Heart left ventricle (tissue), 16 donors: ENCODE measurements at regions not wholly inside any gene's neighbourhood (a gene's known extent, or its start where the extent isn't known, plus 50 kb on each side); places are given as distances from the start of the nearest gene placed in this dataset.

Experiments used
- ATAC-seq, 4 donors: fragments of 200-7000 bp; cut with Tn5 transposase; one replicate each; pipeline ENCODE4 v1.9.1; 2020 to 2022; ENCODE audit warnings: moderate library complexity in 4 of 4, mild to moderate bottlenecking in 3 of 4, moderate number of reproducible peaks in 1 of 4
- DNase-seq, 5 donors: peaks; one replicate each; pipeline ENCODE4 v3.0.0-alpha.2; 2020
- H3K27ac ChIP-seq, 12 donors: fragments of 200-600 bp; sonication (generic) in 4 of 12; one replicate each; pipeline versions ENCODE4 v1.5.0 to v1.8.0; 2016 to 2022; ENCODE audit warnings: mild to moderate bottlenecking in 2 of 12
- H3K27me3 ChIP-seq, 9 donors: fragments of 200-600 bp; sonication (generic) in 2 of 9; one replicate each; pipeline versions ENCODE4 v1.5.1 to v1.8.0; 2016 to 2022; ENCODE audit warnings: mild to moderate bottlenecking in 3 of 9
- H3K36me3 ChIP-seq, 9 donors: fragments of 200-600 bp; sonication (generic) in 2 of 9; one replicate each; pipeline versions ENCODE4 v1.5.0 to v1.8.0; 2018 to 2022; ENCODE audit warnings: mild to moderate bottlenecking in 2 of 9
- H3K4me1 ChIP-seq, 12 donors: fragments of 200-600 bp; sonication (generic) in 4 of 12; one replicate each; pipeline versions ENCODE4 v1.5.0 to v1.8.0; 2016 to 2022; ENCODE audit warnings: mild to moderate bottlenecking in 3 of 12
- H3K4me3 ChIP-seq, 12 donors: fragments of 200-600 bp; sonication (generic) in 4 of 12; one replicate each; pipeline versions ENCODE4 v1.5.0 to v1.8.0; 2017 to 2022; ENCODE audit warnings: mild to moderate bottlenecking in 9 of 12, moderate library complexity in 4 of 12
- H3K9me3 ChIP-seq, 12 donors: fragments of 200-600 bp; sonication (generic) in 4 of 12; one replicate each; pipeline versions ENCODE4 v1.5.0 to v1.8.0; 2016 to 2022; ENCODE audit warnings: mild to moderate bottlenecking in 1 of 12
- POLR2A ChIP-seq, 2 donors: fragments of 450-650 bp; IDR thresholded peaks; one replicate each; pipeline ENCODE4 v1.6.1; 2017; ENCODE audit warnings: antibody characterized with exemption in 2 of 2, mild to moderate bottlenecking in 2 of 2, moderate library complexity in 2 of 2
- WGBS, 4 donors: extraction: QIAGEN DNeasy Blood & Tissue Kit in 2 of 4; methylation state at CpG; one replicate each; pipeline versions ENCODE4 v1.1.5 to v1.1.7; 2013 to 2018; 5-methylcytosine and 5-hydroxymethylcytosine counted together
- intact Hi-C, 10 donors: fragments of 100-400 bp; cut with DNase I; formaldehyde crosslinking; loops; one replicate each; pipeline versions ENCODE4 v1.11.1 to v1.14.2; 2022
- TF ChIP-seq, protein P1 (sequence below), 12 donors: fragments of 200-600 bp; sonication (generic) in 4 of 12; IDR thresholded peaks; one replicate each; pipeline versions ENCODE4 v1.5.0 to v1.8.0; 2018 to 2022; ENCODE audit warnings: antibody characterized with exemption in 12 of 12, mild to moderate bottlenecking in 5 of 12
- donor health status: ischemic (EF 13 %, LVEDD 7.1; RV severe dilation, severe dysfunction).
- donor health status: healthy with polysubstance abuse.
- donor health status: DM: no; HTN: yes; CAD: no.
- donor health status: DM: no; HTN: no; CAD: no.
- donor health status: ischemic (EF 25% LVEDD 6.9; RV normal size, moderate dysfunction).
- donor health status: ischemic (EF 25% LVEDD 5.7; RV mildly dilated, moderate dysfunction).
- donor health status: healthy.
- donor health status: DM: yes; HTN: yes; CAD: no.
- donor health status: ischemic (EF 35%, LVEDD 5.7; RV mildly dilated, moderate dysfunction).
- donor health status: nonischemic (EF 11% LVEDD 7.7; RV severe dilation, severe dysfunction).
- donor health status: DM: yes; HTN: yes; CAD: no.
- donor health status: PGD.
- donor health status: ischemic (EF 29% LVEDD 5.4; RV normal size, mild dysfunction).
- donor health status: nonischemic (EF 23%, LVEDD 6.1; RV moderate dilation, normal function).

DNA sequence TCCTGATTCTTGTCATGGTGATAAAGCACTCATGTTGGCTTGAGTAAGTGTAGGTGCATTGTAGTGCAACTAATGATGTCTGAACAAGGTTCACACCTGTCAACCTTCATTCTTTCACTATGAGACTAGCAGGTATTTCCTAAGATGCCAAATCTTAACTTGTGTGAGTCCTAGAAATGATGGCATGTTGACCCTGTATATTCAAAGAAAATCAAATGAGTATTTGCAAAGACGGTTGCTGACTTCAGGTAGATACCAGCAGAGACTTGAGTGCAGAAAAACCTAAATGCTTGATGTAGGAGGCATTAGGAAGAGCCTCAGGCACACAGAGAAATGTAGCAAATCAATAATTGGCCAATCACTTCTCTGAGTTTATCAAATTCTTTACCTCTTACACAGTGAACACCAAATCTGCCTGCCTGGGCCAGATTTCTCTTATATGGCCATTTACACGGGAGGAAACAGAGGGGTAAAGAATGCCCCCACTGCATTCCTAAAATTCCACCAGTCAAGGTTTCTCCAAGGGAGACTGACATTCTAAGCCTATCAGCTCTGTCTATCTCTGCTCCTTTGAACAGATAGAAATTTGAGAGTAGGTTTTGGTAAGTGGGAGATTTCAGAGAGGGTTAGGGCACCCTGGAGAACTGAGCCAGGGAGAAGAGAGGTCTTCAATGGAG is 488.6 kb upstream of the WWC1 start:
- no peaks in the 10 kb centered on the region for H3K4me1 ChIP-seq
- H3K27ac ChIP-seq, result no peak overlapping the region
- H3K36me3 ChIP-seq, result no peaks in the 10 kb centered on the region
- no peaks in the 10 kb centered on the region for H3K9me3 ChIP-seq
- no peak for DNase-seq
- intact Hi-C loops, result no loop called here
- H3K4me3 ChIP-seq, result no peak overlapping the region
- ATAC-seq, result no peak
- TF ChIP-seq, protein P1, sequence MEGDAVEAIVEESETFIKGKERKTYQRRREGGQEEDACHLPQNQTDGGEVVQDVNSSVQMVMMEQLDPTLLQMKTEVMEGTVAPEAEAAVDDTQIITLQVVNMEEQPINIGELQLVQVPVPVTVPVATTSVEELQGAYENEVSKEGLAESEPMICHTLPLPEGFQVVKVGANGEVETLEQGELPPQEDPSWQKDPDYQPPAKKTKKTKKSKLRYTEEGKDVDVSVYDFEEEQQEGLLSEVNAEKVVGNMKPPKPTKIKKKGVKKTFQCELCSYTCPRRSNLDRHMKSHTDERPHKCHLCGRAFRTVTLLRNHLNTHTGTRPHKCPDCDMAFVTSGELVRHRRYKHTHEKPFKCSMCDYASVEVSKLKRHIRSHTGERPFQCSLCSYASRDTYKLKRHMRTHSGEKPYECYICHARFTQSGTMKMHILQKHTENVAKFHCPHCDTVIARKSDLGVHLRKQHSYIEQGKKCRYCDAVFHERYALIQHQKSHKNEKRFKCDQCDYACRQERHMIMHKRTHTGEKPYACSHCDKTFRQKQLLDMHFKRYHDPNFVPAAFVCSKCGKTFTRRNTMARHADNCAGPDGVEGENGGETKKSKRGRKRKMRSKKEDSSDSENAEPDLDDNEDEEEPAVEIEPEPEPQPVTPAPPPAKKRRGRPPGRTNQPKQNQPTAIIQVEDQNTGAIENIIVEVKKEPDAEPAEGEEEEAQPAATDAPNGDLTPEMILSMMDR (IDR thresholded peaks at IDR 0.05), result no peak
- no peak for TF ChIP-seq POLR2A (IDR thresholded peaks at IDR 0.05)
- no peaks in the 10 kb centered on the region for H3K27me3 ChIP-seq
- 36 to 44% (median 41%) methylated on average over 2 of the region's 2 CpGs for WGBS, 4 donors

DNA sequence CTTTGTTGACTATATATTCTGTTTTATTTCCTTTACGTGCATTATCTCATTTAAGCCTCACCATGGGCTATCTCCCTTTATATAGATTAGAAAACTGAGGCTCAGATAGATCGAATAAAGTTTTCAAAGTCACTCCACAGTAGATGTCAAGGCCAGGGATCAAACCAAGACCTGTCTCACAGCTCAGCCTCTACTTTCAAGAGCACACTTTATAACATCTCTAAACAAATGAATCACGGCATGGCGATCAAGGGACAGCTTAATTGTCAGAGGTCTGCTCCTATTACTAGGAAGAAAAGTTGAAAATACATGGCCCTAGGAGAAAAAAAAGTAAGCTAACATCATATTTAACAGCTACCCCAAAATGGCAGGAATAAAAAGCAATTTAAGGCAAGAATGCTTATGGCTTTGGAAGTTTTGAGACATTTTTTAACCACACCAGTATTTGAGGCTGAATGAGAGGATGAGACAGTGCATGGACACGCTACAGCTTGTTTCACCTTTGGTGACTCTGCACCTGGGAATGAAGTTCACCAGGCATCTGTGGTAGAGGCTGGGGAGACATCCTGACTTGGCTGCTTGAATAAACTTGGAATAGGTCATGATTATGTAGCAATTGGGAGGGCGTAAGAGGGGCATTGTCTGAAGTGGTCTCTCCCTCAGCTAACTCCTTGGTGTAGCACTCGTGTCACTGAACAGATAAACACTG is 486.8 kb upstream of the WWC1 start:
- Histone ChIP-seq H3K36me3 (no peaks in the 10 kb centered on the region), H3K4me3 (no peak overlapping the region), H3K27me3 (no peaks in the 10 kb centered on the region), H3K9me3 (no peaks in the 10 kb centered on the region), H3K27ac (no peak overlapping the region), H3K4me1 (no peaks in the 10 kb centered on the region)
- intact Hi-C loops, result no loop called here
- TF ChIP-seq, protein P1 (IDR thresholded peaks at IDR 0.05), result no peak
- TF ChIP-seq POLR2A (IDR thresholded peaks at IDR 0.05), result no peak
- DNase-seq (no peak), ATAC-seq (no peak)
- WGBS, 4 donors, result 82 to 88% (median 84%) methylated on average over 7 of the region's 7 CpGs

GRCh38 chr5:167810573-167810972 is 480.9 kb upstream of the WWC1 start:
- no peaks in the 10 kb centered on the region for H3K9me3 ChIP-seq
- H3K27me3 ChIP-seq, result no peaks in the 10 kb centered on the region
- DNase-seq (no peak), ATAC-seq (no peak)
- no peak overlapping the region for H3K27ac ChIP-seq
- WGBS, 4 donors, result 91 to 93% (median 92%) methylated on average over 2 of the region's 2 CpGs
- intact Hi-C loops, result no loop called here
- H3K4me1 ChIP-seq, result no peaks in the 10 kb centered on the region
- no peak overlapping the region for H3K4me3 ChIP-seq
- no peaks in the 10 kb centered on the region for H3K36me3 ChIP-seq
- TF ChIP-seq POLR2A (IDR thresholded peaks at IDR 0.05), result no peak
- TF ChIP-seq, protein P1 (IDR thresholded peaks at IDR 0.05), result no peak

- Histone ChIP-seq H3K9me3 (no peaks in the 10 kb centered on the region), H3K27ac (no peak overlapping the region), H3K4me1 (peaks cover 0 to 4% (median 0%) of the 10 kb centered on the region in 12 donors), H3K36me3 (no peaks in the 10 kb centered on the region), H3K4me3 (no peak overlapping the region), H3K27me3 (no peaks in the 10 kb centered on the region)
- intact Hi-C loops, result no loop called here
- WGBS, 4 donors, result 77 to 87% (median 85%) methylated on average over 4 of the region's 4 CpGs
- no peak for DNase-seq
- no peak for ATAC-seq
- TF ChIP-seq POLR2A (IDR thresholded peaks at IDR 0.05), result no peak
- TF ChIP-seq, protein P1 (IDR thresholded peaks at IDR 0.05), result no peak
These were observed 478.6 kb upstream of the WWC1 start for GRCh38 chr5:167812871-167813270.
